OCI-LY1 (cell line): ENCODE measurements at regions not wholly inside any gene's neighbourhood (a gene's known extent, or its start where the extent isn't known, plus 50 kb on each side); places are given as distances from the start of the nearest gene placed in this dataset.

Source experiments
- CTCF ChIP-seq: fragments of 200-600 bp; sonication (generic), shearing (Covaris generic); IDR thresholded peaks from 2 replicates; pipeline ENCODE4 v1.5.1; 2017; ENCODE audit warnings: mild to moderate bottlenecking, antibody characterized with exemption, low read length, moderate library complexity, mixed read lengths
- EZH2 ChIP-seq: fragments of 200-600 bp; sonication (generic), shearing (Covaris generic); IDR thresholded peaks from 2 replicates; pipeline ENCODE4 v1.8.0; 2017; ENCODE audit warnings: borderline replicate concordance, mixed run types, mild to moderate bottlenecking, antibody characterized with exemption, low read length, moderate library complexity, mixed read lengths

- no peak for TF ChIP-seq CTCF
- TF ChIP-seq EZH2 = no peak
Observed at GRCh38 chr10:1788401-1788800, 51.1 kb upstream of the ADARB2 start.
